ENCODE measurements at regions not wholly inside any gene's neighbourhood (a gene's known extent, or its start where the extent isn't known, plus 50 kb on each side); places are given as distances from the start of the nearest gene placed in this dataset.
A peak's percentile ranks its signal among the peaks of the same experiment; 100 is the strongest.

DNA sequence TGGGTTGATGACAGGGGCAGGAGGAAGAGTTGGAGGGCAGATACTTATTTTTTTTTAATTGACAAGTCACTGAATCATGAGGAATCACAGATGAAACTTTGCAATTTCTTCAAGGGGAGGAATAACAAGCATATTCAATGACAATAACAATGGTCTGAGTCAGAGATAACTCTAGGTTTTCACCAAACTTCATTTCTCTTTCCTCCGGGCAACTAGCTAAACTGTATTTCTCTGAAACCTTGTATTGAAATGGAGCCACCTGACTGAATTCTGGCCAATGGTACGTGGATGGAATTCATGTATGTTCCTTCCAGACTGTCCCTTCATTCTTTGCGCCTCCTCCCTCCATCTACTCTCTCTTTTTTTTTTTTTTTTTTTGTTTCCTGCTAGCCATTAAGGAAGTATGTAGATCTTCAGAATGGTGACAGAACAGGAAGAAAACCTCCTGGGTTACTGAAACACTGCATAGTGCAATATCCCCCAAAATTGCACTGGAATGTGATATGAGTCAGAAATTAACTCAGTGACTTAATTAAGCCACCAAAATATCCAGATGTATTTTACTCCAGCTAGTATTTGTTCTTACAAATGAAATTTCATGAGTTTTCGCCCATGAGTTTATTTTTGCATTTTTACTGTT lies 495.4 kb downstream of the OTOL1 start:
- TF ChIP-seq CTCF (IDR thresholded peaks at IDR 0.05; ENCODE audit: insufficient read depth, low read depth, low read length, missing control alignments) = no peak
- H3K4me3 ChIP-seq (ENCODE audit: low read length) = no peak overlapping the region
- no peak for DNase-seq (ENCODE audit: low read depth)

- no peak for TF ChIP-seq CTCF (IDR thresholded peaks at IDR 0.05; ENCODE audit: insufficient read depth, low read depth, low read length, missing control alignments)
- no peak for DNase-seq (ENCODE audit: low read depth)
- no peak overlapping the region for H3K4me3 ChIP-seq (ENCODE audit: low read length)
Observed at GRCh38 chr3:161999846-162000245, 503.2 kb downstream of the OTOL1 start.

- DNase-seq (ENCODE audit: low read depth) = no peak
- H3K4me3 ChIP-seq (ENCODE audit: low read length) = no peak overlapping the region
- no peak for TF ChIP-seq CTCF (IDR thresholded peaks at IDR 0.05; ENCODE audit: insufficient read depth, low read depth, low read length, missing control alignments)
Observed at GRCh38 chr3:162007722-162008121, 511.1 kb downstream of the OTOL1 start.

- no peak overlapping the region for H3K4me3 ChIP-seq (ENCODE audit: low read length)
- TF ChIP-seq CTCF (IDR thresholded peaks at IDR 0.05; ENCODE audit: insufficient read depth, low read depth, low read length, missing control alignments) = no peak
- DNase-seq (ENCODE audit: low read depth) = no peak
Observed at GRCh38 chr3:162012633-162013032, 516.0 kb downstream of the OTOL1 start.

- peak; percentile 73 for DNase-seq (ENCODE audit: low read depth)
- no peak overlapping the region for H3K4me3 ChIP-seq (ENCODE audit: low read length)
- no peak for TF ChIP-seq CTCF (IDR thresholded peaks at IDR 0.05; ENCODE audit: insufficient read depth, low read depth, low read length, missing control alignments)
Observed at GRCh38 chr3:162014284-162014683, 517.7 kb downstream of the OTOL1 start.

DNA sequence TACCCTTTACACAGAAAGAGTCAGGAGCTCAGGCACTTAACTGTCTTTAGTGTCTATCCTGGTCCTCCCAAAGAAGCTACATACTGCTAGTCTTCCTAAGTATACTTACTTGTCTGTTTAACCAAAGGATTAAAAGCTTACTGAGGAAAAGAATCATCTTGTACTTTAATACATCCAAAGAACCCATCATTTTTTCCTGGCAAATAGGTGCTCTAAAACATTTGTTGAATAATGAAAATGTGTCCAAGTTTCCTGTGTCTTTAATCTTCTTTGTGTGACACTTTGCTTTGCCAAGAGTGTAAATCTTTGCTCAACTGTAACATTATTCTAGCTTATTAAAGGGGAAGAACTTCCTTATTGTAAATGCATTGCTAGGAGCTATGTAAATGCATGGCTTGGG lies 519.2 kb downstream of the OTOL1 start:
- no peak for DNase-seq (ENCODE audit: low read depth)
- no peak for TF ChIP-seq CTCF (IDR thresholded peaks at IDR 0.05; ENCODE audit: insufficient read depth, low read depth, low read length, missing control alignments)
- H3K4me3 ChIP-seq (ENCODE audit: low read length) = no peak overlapping the region

DNA sequence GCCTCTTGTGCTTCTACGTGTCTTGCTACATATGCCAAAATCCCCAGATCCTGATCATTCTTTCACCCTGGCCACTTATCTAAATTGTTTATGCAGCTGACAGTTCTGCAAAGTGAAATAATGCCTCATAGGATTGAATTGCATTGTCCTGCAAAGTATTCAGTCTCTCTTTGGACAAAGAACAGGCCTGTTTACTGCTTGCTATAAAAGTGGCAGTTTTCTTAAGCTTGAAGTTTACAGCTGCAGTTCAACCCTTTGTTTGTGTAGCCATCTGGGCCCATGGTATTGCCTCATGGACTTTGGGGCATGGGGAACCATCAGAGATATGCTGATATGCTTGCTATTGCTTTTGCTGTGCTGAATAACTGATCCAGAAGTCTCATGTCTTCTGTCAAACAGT lies 523.2 kb downstream of the OTOL1 start:
- no peak for TF ChIP-seq CTCF (IDR thresholded peaks at IDR 0.05; ENCODE audit: insufficient read depth, low read depth, low read length, missing control alignments)
- no peak overlapping the region for H3K4me3 ChIP-seq (ENCODE audit: low read length)
- DNase-seq (ENCODE audit: low read depth) = no peak

Data from epithelial cell of esophagus (primary cell).